HepG2 (cell line): ENCODE measurements at regions not wholly inside any gene's neighbourhood (a gene's known extent, or its start where the extent isn't known, plus 50 kb on each side); places are given as distances from the start of the nearest gene placed in this dataset.

ENCODE experiments used
- ATAC-seq: fragments of 200-7000 bp; cut with Tn5 transposase; 3 replicates; pipeline ENCODE4 v1.9.1; 2020; ENCODE audit warnings: mild to moderate bottlenecking, moderate library complexity
- BruUV-seq: library from RNA; stranded (reverse); fragments of 400-500 nt; replicated peaks from 2 replicates; lab custom pipeline; 2021; lab: Mats Ljungman, UMichigan
- CTCF ChIA-PET: fragments of 300-600 bp; formaldehyde crosslinking; extraction: SDS; loops from one replicate; lab custom pipeline; 2021; ENCODE audit warnings: low total read pairs, inconsistent platforms, low intra/inter-chr PET ratio; lab: Yijun Ruan, JAX
- POLR2A ChIA-PET: fragments of 350-600 bp; sonication (Branson Sonifier 250); formaldehyde crosslinking; loops from one replicate; lab custom pipeline; 2020; ENCODE audit warnings: antibody characterized with exemption, inconsistent platforms; lab: Yijun Ruan, JAX
- DNase-seq: peaks from one replicate; pipeline ENCODE4 v3.0.0-alpha.2; 2015; ENCODE audit warnings: low spot score
- FAIRE-seq: peaks from 3 replicates; lab custom pipeline; 2011; peaks lifted over from hg19 to GRCh38; lab: Jason Lieb, UNC
- H2AFZ ChIP-seq: one replicate; pipeline ENCODE4 v1.6.1; 2011; ENCODE audit warnings: low read length, inconsistent platforms
- H3K27ac ChIP-seq: fragments of 300-600 bp; 3 replicates; pipeline ENCODE4 v1.8.0; 2011; ENCODE audit warnings: mixed run types, mild to moderate bottlenecking, mixed read lengths, low read length, inconsistent platforms; ENCODE audit not compliant: insufficient read depth; ENCODE audit errors: extremely low read length
- H3K27me3 ChIP-seq, 2 experiments: fragments of 200-600 bp in 1 of 2; 2 replicates in 1 of 2; 3 replicates in 1 of 2; pipeline versions ENCODE4 v1.6.0 to v1.8.0; 2011; ENCODE audit warnings: low read length in 2 of 2, mild to moderate bottlenecking in 2 of 2, moderate library complexity in 2 of 2, inconsistent platforms in 1 of 2; ENCODE audit not compliant: insufficient read depth in 2 of 2, control insufficient read depth in 1 of 2
- H3K36me3 ChIP-seq, 2 experiments: fragments of 200-600 bp in 1 of 2; replicated peaks in 1 of 2; 2 replicates in 1 of 2; 3 replicates in 1 of 2; pipeline versions ENCODE4 v1.5.1 to v1.8.0; 2011; ENCODE audit warnings: low read length in 2 of 2, inconsistent platforms in 1 of 2; ENCODE audit not compliant: insufficient read depth in 2 of 2, control insufficient read depth in 1 of 2
- H3K4me1 ChIP-seq: 2 replicates; pipeline ENCODE4 v1.5.1; 2012; ENCODE audit warnings: low read length, inconsistent platforms; ENCODE audit not compliant: insufficient read depth
- H3K4me2 ChIP-seq: 2 replicates; pipeline ENCODE4 v1.6.0; 2011; ENCODE audit warnings: low read depth, low read length, inconsistent platforms
- H3K4me3 ChIP-seq, 3 experiments: fragments of 200-600 bp in 1 of 3; sonication (generic), shearing (Covaris generic) in 1 of 3; replicated peaks in 1 of 3; 2 replicates each; pipeline ENCODE4 v1.5.1; 2011 to 2016; ENCODE audit warnings: low read length in 3 of 3, inconsistent platforms in 2 of 3, low read depth in 2 of 3, mild to moderate bottlenecking in 2 of 3, control low read depth in 1 of 3, mixed read lengths in 1 of 3; ENCODE audit not compliant: insufficient read depth in 1 of 3
- H3K79me2 ChIP-seq: one replicate; pipeline ENCODE4 v1.6.1; 2011; ENCODE audit warnings: low read length, inconsistent platforms; ENCODE audit not compliant: insufficient read depth
- H3K9ac ChIP-seq: 2 replicates; pipeline ENCODE4 v1.6.0; 2011; ENCODE audit warnings: mild to moderate bottlenecking, low read depth, low read length, inconsistent platforms; ENCODE audit not compliant: insufficient read depth
- H3K9me3 ChIP-seq: 2 replicates; pipeline ENCODE4 v1.5.1; 2012; ENCODE audit warnings: mild to moderate bottlenecking, low read length
- H4K20me1 ChIP-seq: 2 replicates; pipeline ENCODE4 v1.6.0; 2011; ENCODE audit warnings: inconsistent platforms, mild to moderate bottlenecking, low read length, moderate library complexity; ENCODE audit not compliant: insufficient read depth
- ADNP ChIP-seq: sonication (generic); formaldehyde crosslinking; IDR thresholded peaks from 2 replicates; pipeline ENCODE4 v1.4.0; 2020; ENCODE audit warnings: missing genetic modification reagents
- HBP1 ChIP-seq: IDR thresholded peaks from 2 replicates; pipeline ENCODE4 v1.6.1; 2016; ENCODE audit warnings: low read depth, control low read depth
- MAFF ChIP-seq: IDR thresholded peaks from 2 replicates; pipeline ENCODE4 v1.6.1; 2011; ENCODE audit warnings: low read depth, low read length, improper control_type of control experiment
- MAFK ChIP-seq, 2 experiments: IDR thresholded peaks in 1 of 2; conservative IDR thresholded peaks in 1 of 2; 2 replicates each; pipeline ENCODE4 v1.6.1; 2011; ENCODE audit warnings: improper control_type of control experiment in 2 of 2, low read length in 2 of 2
- MTF1 ChIP-seq: sonication (generic); formaldehyde crosslinking; IDR thresholded peaks from 2 replicates; pipeline ENCODE4 v1.5.0; 2020; ENCODE audit warnings: missing genetic modification reagents
- MZF1 ChIP-seq: sonication (generic); formaldehyde crosslinking; IDR thresholded peaks from 2 replicates; pipeline ENCODE4 v1.8.1; 2023; ENCODE audit warnings: mild to moderate bottlenecking, missing genetic modification reagents, borderline replicate concordance
- WGBS: methylation state at CpG from one replicate; pipeline ENCODE4 v1.1.6; 2017; ENCODE audit warnings: low lambda C conversion rate; 5-methylcytosine and 5-hydroxymethylcytosine counted together
- in situ Hi-C: cut with HindIII; loops from 2 replicates; pipeline ENCODE4 v1.10.0; 2017; ENCODE audit warnings: low pct_unique_long_range_greater_than_20kb; ENCODE audit not compliant: extremely low pct_ligation_motif_present
- intact Hi-C: fragments of 100-400 bp; cut with micrococcal nuclease; formaldehyde crosslinking; loops from one replicate; pipeline ENCODE4 v1.10.0; 2022; ENCODE audit not compliant: unreplicated experiment

GRCh38 chr7:125547505-125547904, 617.9 kb upstream of the POT1 start:
- intact Hi-C loops (no loop called here), in situ Hi-C loops (no loop called here)
- no peak overlapping the region for H3K4me3 ChIP-seq
- H3K9ac ChIP-seq: no peak overlapping the region
- peaks cover 5% of the 10 kb centered on the region for H3K9me3 ChIP-seq
- H2AFZ ChIP-seq: no peak overlapping the region
- ATAC-seq: no peak
- no peak for DNase-seq
- no TSS peak for BruUV-seq
- ChIA-PET POLR2A (no interaction called here), CTCF (no interaction called here)
- TF ChIP-seq MTF1 (CRISPR knock-in tag): no peak
- no peak for TF ChIP-seq ADNP (CRISPR knock-in tag)
- H3K4me2 ChIP-seq: no peak overlapping the region
- no peak overlapping the region for H3K27ac ChIP-seq
- H4K20me1 ChIP-seq: no peaks in the 10 kb centered on the region
- 17% methylated on average over 2 of the region's 2 CpGs for WGBS
- H3K79me2 ChIP-seq: no peaks in the 10 kb centered on the region
- H3K36me3 ChIP-seq: no peaks in the 10 kb centered on the region
- no peaks in the 10 kb centered on the region for H3K27me3 ChIP-seq
- no peaks in the 10 kb centered on the region for H3K4me1 ChIP-seq
- no peak for FAIRE-seq

- no peak for ATAC-seq
- no TSS peak for BruUV-seq
- DNase-seq: no peak
- Histone ChIP-seq H3K4me2 (no peak overlapping the region), H4K20me1 (no peaks in the 10 kb centered on the region), H3K79me2 (no peaks in the 10 kb centered on the region), H3K4me3 (no peak overlapping the region), H3K27me3 (no peaks in the 10 kb centered on the region), H2AFZ (no peak overlapping the region)
- intact Hi-C loops: no loop called here
- POLR2A ChIA-PET: no interaction called here
- CTCF ChIA-PET: no interaction called here
- TF ChIP-seq MAFK (conservative IDR thresholded peaks at IDR 0.05 in 1 of 2, IDR thresholded peaks at IDR 0.05 in 1 of 2; ENCODE audit: low read length in 2 of 2) (peak in 1 of 2 experiments; percentile 58; a peak in 2 of 4 replicates), HBP1 (no peak), MZF1 (CRISPR knock-in tag) (no peak), MAFF (peak; percentile 55)
- TF ChIP-seq, all 625 proteins: peak for 2
- Histone ChIP-seq H3K4me1 (no peaks in the 10 kb centered on the region), H3K9ac (no peak overlapping the region), H3K9me3 (peaks cover 6% of the 10 kb centered on the region; the same call in 1 of the 2 replicates), H3K27ac (no peak overlapping the region), H3K36me3 (no peaks in the 10 kb centered on the region)
- no peak for FAIRE-seq
- WGBS: 0% methylated on average over 1 of the region's 1 CpG
- in situ Hi-C loops: no loop called here
These were observed 600.9 kb upstream of the POT1 start for GRCh38 chr7:125530553-125530952.
